ENCODE measurements at regions not wholly inside any gene's neighbourhood (a gene's known extent, or its start where the extent isn't known, plus 50 kb on each side); places are given as distances from the start of the nearest gene placed in this dataset.

GRCh38 chr22:47335460-47335859, 573.0 kb downstream of the TBC1D22A start:
- Histone ChIP-seq H3K9me3 (ENCODE audit: low read length) (no peaks in the 10 kb centered on the region), H3K79me2 (ENCODE audit: low read length) (no peaks in the 10 kb centered on the region), H3K36me3 (ENCODE audit: low read depth, low read length) (no peaks in the 10 kb centered on the region), H3K27me3 (ENCODE audit: low read length) (no peaks in the 10 kb centered on the region), H4K20me1 (ENCODE audit: low read length) (no peaks in the 10 kb centered on the region), H3K9ac (ENCODE audit: low read length) (no peak overlapping the region), H3K4me3 (ENCODE audit: low read length) (no peak overlapping the region), H3K4me1 (ENCODE audit: insufficient read depth, low read length) (peaks cover 12% of the 10 kb centered on the region), H3K4me2 (ENCODE audit: low read length) (no peak overlapping the region), H3K9me2 (replicated peaks; ENCODE audit: low read length) (no peaks in the 10 kb centered on the region), H3F3A (ENCODE audit: low read length, unreplicated experiment) (no peaks in the 10 kb centered on the region), H3K27ac (ENCODE audit: low read length) (no peak overlapping the region), H2AFZ (ENCODE audit: low read length) (no peak overlapping the region)
- CTCF ChIA-PET: no interaction called here
- POLR2A ChIA-PET (ENCODE audit: unreplicated experiment): no interaction called here
- BruUV-seq (replicated peaks): no TSS peak
- DNase-seq (no peak), ATAC-seq (no peak)
- intact Hi-C loops (cut with micrococcal nuclease): no loop called here
- no peak for TF ChIP-seq CTCF (conservative IDR thresholded peaks at IDR 0.05; ENCODE audit: low read depth, low read length)
- TF ChIP-seq EZH2 (IDR thresholded peaks at IDR 0.05; ENCODE audit: low read length, unreplicated experiment): no peak
- no peak for TF ChIP-seq EZH2phosphoT487 (IDR thresholded peaks at IDR 0.05; ENCODE audit: borderline replicate concordance, low read length)

DNA sequence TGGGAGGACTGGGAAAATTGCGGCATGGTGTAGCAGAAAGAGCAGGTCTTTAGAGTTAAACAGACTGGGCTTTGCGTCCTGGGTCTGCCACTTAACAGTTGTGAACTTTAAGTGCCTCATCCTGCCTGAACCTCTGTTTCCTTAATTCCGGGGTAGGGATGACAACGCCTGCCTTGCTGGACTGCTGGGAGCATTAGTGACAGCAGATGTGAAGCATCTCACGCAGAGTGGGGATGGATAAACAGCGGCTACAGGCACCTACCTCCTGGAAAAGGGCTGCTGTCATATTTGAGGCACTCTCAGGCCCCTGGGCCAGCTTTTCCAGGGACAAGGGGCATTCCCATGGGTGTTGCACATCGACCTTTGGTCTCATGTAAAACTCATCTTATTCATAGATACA, 572.2 kb downstream of the TBC1D22A start:
- Histone ChIP-seq H3K9me3 (ENCODE audit: low read length) (no peaks in the 10 kb centered on the region), H3K9ac (ENCODE audit: low read length) (no peak overlapping the region), H3K4me3 (ENCODE audit: low read length) (no peak overlapping the region), H3K27me3 (ENCODE audit: low read length) (no peaks in the 10 kb centered on the region), H3K4me2 (ENCODE audit: low read length) (no peak overlapping the region), H4K20me1 (ENCODE audit: low read length) (no peaks in the 10 kb centered on the region), H3K27ac (ENCODE audit: low read length) (no peak overlapping the region), H2AFZ (ENCODE audit: low read length) (no peak overlapping the region), H3K36me3 (ENCODE audit: low read depth, low read length) (no peaks in the 10 kb centered on the region), H3K79me2 (ENCODE audit: low read length) (no peaks in the 10 kb centered on the region), H3K4me1 (ENCODE audit: insufficient read depth, low read length) (peaks cover 16% of the 10 kb centered on the region), H3K9me2 (replicated peaks; ENCODE audit: low read length) (no peaks in the 10 kb centered on the region), H3F3A (ENCODE audit: low read length, unreplicated experiment) (no peaks in the 10 kb centered on the region)
- ChIA-PET CTCF (no interaction called here), POLR2A (ENCODE audit: unreplicated experiment) (no interaction called here)
- DNase-seq (no peak), ATAC-seq (no peak)
- BruUV-seq (replicated peaks): no TSS peak
- intact Hi-C loops (cut with micrococcal nuclease): no loop called here
- no peak for TF ChIP-seq EZH2phosphoT487 (IDR thresholded peaks at IDR 0.05; ENCODE audit: borderline replicate concordance, low read length)
- no peak for TF ChIP-seq CTCF (conservative IDR thresholded peaks at IDR 0.05; ENCODE audit: low read depth, low read length)
- no peak for TF ChIP-seq EZH2 (IDR thresholded peaks at IDR 0.05; ENCODE audit: low read length, unreplicated experiment)

- H3K4me1 ChIP-seq (ENCODE audit: insufficient read depth, low read length): peaks cover 23% of the 10 kb centered on the region
- ChIA-PET CTCF (no interaction called here), POLR2A (ENCODE audit: unreplicated experiment) (no interaction called here)
- no peaks in the 10 kb centered on the region for H4K20me1 ChIP-seq (ENCODE audit: low read length)
- H3K79me2 ChIP-seq (ENCODE audit: low read length): no peaks in the 10 kb centered on the region
- H3K27me3 ChIP-seq (ENCODE audit: low read length): no peaks in the 10 kb centered on the region
- intact Hi-C loops (cut with micrococcal nuclease): no loop called here
- H3K36me3 ChIP-seq (ENCODE audit: low read depth, low read length): no peaks in the 10 kb centered on the region
- no peaks in the 10 kb centered on the region for H3K9me3 ChIP-seq (ENCODE audit: low read length)
- no peak overlapping the region for H3K9ac ChIP-seq (ENCODE audit: low read length)
- no peaks in the 10 kb centered on the region for H3F3A ChIP-seq (ENCODE audit: low read length, unreplicated experiment)
- ATAC-seq (no peak), DNase-seq (peak; percentile 42)
- no TSS peak for BruUV-seq (replicated peaks)
- no peaks in the 10 kb centered on the region for H3K9me2 ChIP-seq (replicated peaks; ENCODE audit: low read length)
- no peak overlapping the region for H3K4me2 ChIP-seq (ENCODE audit: low read length)
- no peak overlapping the region for H3K4me3 ChIP-seq (ENCODE audit: low read length)
- no peak overlapping the region for H2AFZ ChIP-seq (ENCODE audit: low read length)
- TF ChIP-seq EZH2 (IDR thresholded peaks at IDR 0.05; ENCODE audit: low read length, unreplicated experiment) (no peak), CTCF (conservative IDR thresholded peaks at IDR 0.05; ENCODE audit: low read depth, low read length) (no peak), EZH2phosphoT487 (IDR thresholded peaks at IDR 0.05; ENCODE audit: borderline replicate concordance, low read length) (no peak)
- no peak overlapping the region for H3K27ac ChIP-seq (ENCODE audit: low read length)
Measured at GRCh38 chr22:47333625-47334024, 571.2 kb downstream of the TBC1D22A start.

All from PC-3 (cell line).